ENCODE measurements at regions not wholly inside any gene's neighbourhood (a gene's known extent, or its start where the extent isn't known, plus 50 kb on each side); places are given as distances from the start of the nearest gene placed in this dataset.

- no peaks in the 10 kb centered on the region for H3K9me3 ChIP-seq (ENCODE audit: control insufficient read depth, insufficient read depth, low read length)
- no peak for TF ChIP-seq CTCF (IDR thresholded peaks at IDR 0.05)
- ATAC-seq (no peak), DNase-seq (no peak)
- Mint-ChIP-seq H3K36me3 (no peaks in the 10 kb centered on the region), H3K4me1 (no peaks in the 10 kb centered on the region), H3K9me3 (peaks cover 2 to 3% of the 10 kb centered on the region in 2 donors), H3K27ac (no peak overlapping the region), H3K4me3 (no peak overlapping the region), H3K27me3 (ENCODE audit: low read depth in 2 of 2) (no peaks in the 10 kb centered on the region)
- WGBS (ENCODE audit: insufficient coverage), result 73% methylated on average over 2 of the region's 3 CpGs
- H3K36me3 ChIP-seq (ENCODE audit: control insufficient read depth, insufficient read depth, low read length), result no peaks in the 10 kb centered on the region
- H3K4me1 ChIP-seq (ENCODE audit: control insufficient read depth, insufficient read depth, low read length), result no peaks in the 10 kb centered on the region
- H3K27me3 ChIP-seq (ENCODE audit: control insufficient read depth, insufficient read depth, low read length), result no peaks in the 10 kb centered on the region
- no peak overlapping the region for H3K27ac ChIP-seq (ENCODE audit: low read length)
- no peak overlapping the region for H3K4me3 ChIP-seq (ENCODE audit: low read length)
- intact Hi-C loops (cut with micrococcal nuclease), result no loop called here
Measured at GRCh38 chr4:114512595-114513295, 85.9 kb upstream of the UGT8 start.

GRCh38 chr4:114519368-114519767, 79.2 kb upstream of the UGT8 start:
- intact Hi-C loops (cut with micrococcal nuclease), result no loop called here
- H3K27me3 Mint-ChIP-seq (ENCODE audit: low read depth in 2 of 2), result no peaks in the 10 kb centered on the region
- DNase-seq (no peak), ATAC-seq (no peak)
- Histone ChIP-seq H3K9me3 (ENCODE audit: control insufficient read depth, insufficient read depth, low read length) (no peaks in the 10 kb centered on the region), H3K4me3 (ENCODE audit: low read length) (no peak overlapping the region), H3K27ac (ENCODE audit: low read length) (no peak overlapping the region), H3K36me3 (ENCODE audit: control insufficient read depth, insufficient read depth, low read length) (no peaks in the 10 kb centered on the region), H3K27me3 (ENCODE audit: control insufficient read depth, insufficient read depth, low read length) (no peaks in the 10 kb centered on the region), H3K4me1 (ENCODE audit: control insufficient read depth, insufficient read depth, low read length) (no peaks in the 10 kb centered on the region)
- H3K4me1 Mint-ChIP-seq, result no peaks in the 10 kb centered on the region
- H3K4me3 Mint-ChIP-seq, result no peak overlapping the region
- H3K36me3 Mint-ChIP-seq, result no peaks in the 10 kb centered on the region
- peaks cover 3 to 19% of the 10 kb centered on the region in 2 donors for H3K9me3 Mint-ChIP-seq
- 100% methylated on average over 1 of the region's 2 CpGs for WGBS (ENCODE audit: insufficient coverage)
- no peak for TF ChIP-seq CTCF (IDR thresholded peaks at IDR 0.05)
- H3K27ac Mint-ChIP-seq, result no peak overlapping the region

GRCh38 chr4:114527170-114527569, 71.4 kb upstream of the UGT8 start:
- no peaks in the 10 kb centered on the region for H3K36me3 Mint-ChIP-seq
- H3K27me3 Mint-ChIP-seq (ENCODE audit: low read depth in 2 of 2), result no peaks in the 10 kb centered on the region
- peaks cover 12 to 21% of the 10 kb centered on the region in 2 donors for H3K9me3 Mint-ChIP-seq
- no peak overlapping the region for H3K4me3 ChIP-seq (ENCODE audit: low read length)
- H3K4me3 Mint-ChIP-seq, result no peak overlapping the region
- no peak for TF ChIP-seq CTCF (IDR thresholded peaks at IDR 0.05)
- H3K4me1 Mint-ChIP-seq, result no peaks in the 10 kb centered on the region
- H3K27ac ChIP-seq (ENCODE audit: low read length), result no peak overlapping the region
- no peaks in the 10 kb centered on the region for H3K27me3 ChIP-seq (ENCODE audit: control insufficient read depth, insufficient read depth, low read length)
- H3K9me3 ChIP-seq (ENCODE audit: control insufficient read depth, insufficient read depth, low read length), result no peaks in the 10 kb centered on the region
- no peaks in the 10 kb centered on the region for H3K36me3 ChIP-seq (ENCODE audit: control insufficient read depth, insufficient read depth, low read length)
- H3K27ac Mint-ChIP-seq, result no peak overlapping the region
- DNase-seq, result no peak
- intact Hi-C loops (cut with micrococcal nuclease), result no loop called here
- H3K4me1 ChIP-seq (ENCODE audit: control insufficient read depth, insufficient read depth, low read length), result no peaks in the 10 kb centered on the region
- whole genome bisulfite sequencing (ENCODE audit: insufficient coverage), result 95% methylated on average over 1 of the region's 1 CpG
- no peak for ATAC-seq

- Mint-ChIP-seq H3K27me3 (ENCODE audit: low read depth in 2 of 2) (no peaks in the 10 kb centered on the region), H3K27ac (no peak overlapping the region), H3K4me3 (no peak overlapping the region), H3K4me1 (no peaks in the 10 kb centered on the region), H3K36me3 (no peaks in the 10 kb centered on the region), H3K9me3 (peaks cover 12 to 19% of the 10 kb centered on the region in 2 donors)
- Histone ChIP-seq H3K27me3 (ENCODE audit: control insufficient read depth, insufficient read depth, low read length) (no peaks in the 10 kb centered on the region), H3K4me1 (ENCODE audit: control insufficient read depth, insufficient read depth, low read length) (no peaks in the 10 kb centered on the region), H3K4me3 (ENCODE audit: low read length) (no peak overlapping the region), H3K9me3 (ENCODE audit: control insufficient read depth, insufficient read depth, low read length) (no peaks in the 10 kb centered on the region), H3K36me3 (ENCODE audit: control insufficient read depth, insufficient read depth, low read length) (no peaks in the 10 kb centered on the region), H3K27ac (ENCODE audit: low read length) (no peak overlapping the region)
- TF ChIP-seq CTCF (IDR thresholded peaks at IDR 0.05), result no peak
- WGBS (ENCODE audit: insufficient coverage), result 9% methylated on average over 2 of the region's 2 CpGs
- ATAC-seq (no peak), DNase-seq (no peak)
- intact Hi-C loops (cut with micrococcal nuclease), result no loop called here
Measured at GRCh38 chr4:114527637-114528036, 71.0 kb upstream of the UGT8 start.
